Left lung (tissue), 4 donors: ENCODE measurements at regions not wholly inside any gene's neighbourhood (a gene's known extent, or its start where the extent isn't known, plus 50 kb on each side); places are given as distances from the start of the nearest gene placed in this dataset.
A peak's percentile ranks its signal among the peaks of the same experiment; 100 is the strongest.

ENCODE experiments used
- ATAC-seq: fragments of 200-7000 bp; cut with Tn5 transposase; one replicate; pipeline ENCODE4 v1.9.1; 2020; ENCODE audit warnings: moderate library complexity
- DNase-seq, 4 donors: peaks; one replicate each; pipeline ENCODE4 v3.0.0-alpha.2; 2013 to 2020
- H3K27ac ChIP-seq, 2 donors: fragments of 200-600 bp; sonication (generic) in 1 of 2; one replicate each; pipeline versions ENCODE4 v1.5.0 to v1.8.0; 2020 to 2021
- H3K27me3 ChIP-seq, 2 donors: fragments of 200-600 bp; sonication (generic) in 1 of 2; one replicate each; pipeline versions ENCODE4 v1.5.0 to v1.8.0; 2020 to 2021
- H3K36me3 ChIP-seq, 2 donors: fragments of 200-600 bp; sonication (generic) in 1 of 2; one replicate each; pipeline versions ENCODE4 v1.5.0 to v1.8.0; 2020 to 2021
- H3K4me1 ChIP-seq, 2 donors: fragments of 200-600 bp; one replicate each; pipeline ENCODE4 v1.8.0; 2021
- H3K4me3 ChIP-seq, 2 donors: fragments of 200-600 bp; sonication (generic) in 1 of 2; one replicate each; pipeline versions ENCODE4 v1.5.0 to v1.8.0; 2020 to 2021; ENCODE audit warnings: mild to moderate bottlenecking in 1 of 2
- H3K9me3 ChIP-seq, 2 donors: fragments of 200-600 bp; sonication (generic) in 1 of 2; one replicate each; pipeline versions ENCODE4 v1.5.0 to v1.8.0; 2020 to 2021
- CTCF ChIP-seq, 2 donors: fragments of 200-600 bp; sonication (generic) in 1 of 2; IDR thresholded peaks; one replicate each; pipeline versions ENCODE4 v1.5.0 to v1.8.0; 2021; ENCODE audit warnings: antibody characterized with exemption in 2 of 2
- intact Hi-C, 2 donors: fragments of 100-400 bp; cut with DNase I; formaldehyde crosslinking; loops; one replicate each; pipeline versions ENCODE4 v1.11.2 to v1.14.2; 2022
- donor health status: DM: no; HTN: yes; CAD: no.
- donor health status: DM: no; HTN: no; CAD: no.

GRCh38 chr5:128775558-128775957, 189.7 kb upstream of the SLC27A6 start:
- intact Hi-C loops: no loop called here
- Histone ChIP-seq H3K4me3 (no peak overlapping the region), H3K9me3 (no peaks in the 10 kb centered on the region), H3K4me1 (no peaks in the 10 kb centered on the region), H3K27ac (no peak overlapping the region), H3K27me3 (no peaks in the 10 kb centered on the region), H3K36me3 (no peaks in the 10 kb centered on the region)
- TF ChIP-seq CTCF (IDR thresholded peaks at IDR 0.05): no peak
- ATAC-seq (no peak), DNase-seq (no peak)

- no peaks in the 10 kb centered on the region for H3K27me3 ChIP-seq
- H3K27ac ChIP-seq: no peak overlapping the region
- H3K36me3 ChIP-seq: no peaks in the 10 kb centered on the region
- no peak for TF ChIP-seq CTCF (IDR thresholded peaks at IDR 0.05)
- ATAC-seq (no peak), DNase-seq (no peak)
- no peaks in the 10 kb centered on the region for H3K4me1 ChIP-seq
- no peak overlapping the region for H3K4me3 ChIP-seq
- no peaks in the 10 kb centered on the region for H3K9me3 ChIP-seq
- intact Hi-C loops: no loop called here
Observed at GRCh38 chr5:128777052-128777451, 188.2 kb upstream of the SLC27A6 start.

DNA sequence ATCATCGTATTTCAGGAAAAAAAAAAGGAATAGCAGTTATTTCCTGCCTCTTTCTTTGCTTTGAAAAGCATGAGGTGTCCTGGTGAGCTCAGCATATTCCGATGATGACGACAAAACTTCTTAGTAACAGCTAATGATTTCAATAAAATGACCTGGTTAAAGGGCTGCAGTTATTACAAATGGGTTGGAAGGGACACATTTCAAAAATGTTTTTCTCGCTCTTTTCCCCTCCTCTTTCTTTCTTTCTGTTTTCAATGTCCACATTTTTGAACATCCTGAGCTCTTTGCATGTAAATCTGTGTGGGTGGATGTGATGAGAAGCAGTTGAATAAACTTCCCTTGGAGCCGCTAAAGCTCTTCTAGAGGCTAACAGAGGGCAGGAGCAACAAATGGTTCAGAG, 186.8 kb upstream of the SLC27A6 start:
- Histone ChIP-seq H3K4me3 (no peak overlapping the region), H3K9me3 (no peaks in the 10 kb centered on the region), H3K27me3 (no peaks in the 10 kb centered on the region), H3K36me3 (no peaks in the 10 kb centered on the region), H3K27ac (no peak overlapping the region), H3K4me1 (no peaks in the 10 kb centered on the region)
- intact Hi-C loops: no loop called here
- ATAC-seq (no peak), DNase-seq (no peak)
- no peak for TF ChIP-seq CTCF (IDR thresholded peaks at IDR 0.05)

- Histone ChIP-seq H3K27me3 (no peaks in the 10 kb centered on the region), H3K9me3 (no peaks in the 10 kb centered on the region), H3K36me3 (no peaks in the 10 kb centered on the region), H3K27ac (no peak overlapping the region), H3K4me1 (no peaks in the 10 kb centered on the region), H3K4me3 (no peak overlapping the region)
- DNase-seq (peak in 2 of 4 donors; percentile 21 to 37), ATAC-seq (peak; percentile 58)
- intact Hi-C loops: no loop called here
- no peak for TF ChIP-seq CTCF (IDR thresholded peaks at IDR 0.05)
Observed at GRCh38 chr5:128782446-128782845, 182.8 kb upstream of the SLC27A6 start.

- TF ChIP-seq CTCF (IDR thresholded peaks at IDR 0.05): no peak
- Histone ChIP-seq H3K4me1 (no peaks in the 10 kb centered on the region), H3K9me3 (no peaks in the 10 kb centered on the region), H3K27me3 (no peaks in the 10 kb centered on the region), H3K4me3 (no peak overlapping the region), H3K36me3 (no peaks in the 10 kb centered on the region), H3K27ac (no peak overlapping the region)
- intact Hi-C loops: no loop called here
- DNase-seq (no peak), ATAC-seq (no peak)
Observed at GRCh38 chr5:128784726-128785125, 180.6 kb upstream of the SLC27A6 start.
